ENCODE measurements at regions not wholly inside any gene's neighbourhood (a gene's known extent, or its start where the extent isn't known, plus 50 kb on each side); places are given as distances from the start of the nearest gene placed in this dataset.

DNA sequence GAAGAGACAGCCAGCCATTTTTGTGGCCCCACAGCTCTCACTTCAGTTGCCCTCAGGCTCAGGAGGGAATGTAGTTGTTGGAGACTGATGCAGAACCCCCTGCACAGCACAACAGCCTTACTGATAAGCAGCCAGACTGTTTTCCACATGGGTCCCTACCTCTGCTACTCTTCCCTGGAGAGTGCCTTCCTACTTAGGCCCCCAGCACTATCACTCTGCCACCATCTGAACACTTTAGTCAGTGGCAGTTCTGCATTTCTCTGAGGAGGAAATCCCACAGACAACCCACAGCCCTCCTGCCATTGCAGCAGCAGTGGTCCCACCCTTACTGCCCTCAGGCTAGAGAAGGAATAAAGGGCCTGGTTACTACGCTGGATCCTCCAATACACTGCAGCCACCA, 61.8 kb upstream of the PTPRD start:
- FAIRE-seq (no peak), DNase-seq (no peak)
- Histone ChIP-seq H3K4me3 (ENCODE audit: low read length in 3 of 3) (no peak overlapping the region), H3K36me3 (ENCODE audit: control insufficient read depth in 2 of 3, insufficient read depth in 3 of 3, low read length in 3 of 3) (no peaks in the 10 kb centered on the region), H3K27ac (ENCODE audit: low read depth in 2 of 2, low read length in 2 of 2) (no peak overlapping the region), H3K9ac (ENCODE audit: low read length in 3 of 3) (no peak overlapping the region), H3K9me3 (ENCODE audit: control insufficient read depth in 2 of 3, insufficient read depth in 1 of 3, low read length in 3 of 3) (no peaks in the 10 kb centered on the region), H3K27me3 (ENCODE audit: control insufficient read depth, insufficient read depth, low read length) (no peaks in the 10 kb centered on the region), H3K4me1 (ENCODE audit: control insufficient read depth in 2 of 3, insufficient read depth in 2 of 3, low read depth in 1 of 3, low read length in 3 of 3) (no peaks in the 10 kb centered on the region)
- intact Hi-C loops (cut with DNase I), result no loop called here
- TF ChIP-seq, protein P1, sequence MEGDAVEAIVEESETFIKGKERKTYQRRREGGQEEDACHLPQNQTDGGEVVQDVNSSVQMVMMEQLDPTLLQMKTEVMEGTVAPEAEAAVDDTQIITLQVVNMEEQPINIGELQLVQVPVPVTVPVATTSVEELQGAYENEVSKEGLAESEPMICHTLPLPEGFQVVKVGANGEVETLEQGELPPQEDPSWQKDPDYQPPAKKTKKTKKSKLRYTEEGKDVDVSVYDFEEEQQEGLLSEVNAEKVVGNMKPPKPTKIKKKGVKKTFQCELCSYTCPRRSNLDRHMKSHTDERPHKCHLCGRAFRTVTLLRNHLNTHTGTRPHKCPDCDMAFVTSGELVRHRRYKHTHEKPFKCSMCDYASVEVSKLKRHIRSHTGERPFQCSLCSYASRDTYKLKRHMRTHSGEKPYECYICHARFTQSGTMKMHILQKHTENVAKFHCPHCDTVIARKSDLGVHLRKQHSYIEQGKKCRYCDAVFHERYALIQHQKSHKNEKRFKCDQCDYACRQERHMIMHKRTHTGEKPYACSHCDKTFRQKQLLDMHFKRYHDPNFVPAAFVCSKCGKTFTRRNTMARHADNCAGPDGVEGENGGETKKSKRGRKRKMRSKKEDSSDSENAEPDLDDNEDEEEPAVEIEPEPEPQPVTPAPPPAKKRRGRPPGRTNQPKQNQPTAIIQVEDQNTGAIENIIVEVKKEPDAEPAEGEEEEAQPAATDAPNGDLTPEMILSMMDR (IDR thresholded peaks at IDR 0.05; ENCODE audit: borderline replicate concordance, extremely low read depth, insufficient read depth), result no peak

DNA sequence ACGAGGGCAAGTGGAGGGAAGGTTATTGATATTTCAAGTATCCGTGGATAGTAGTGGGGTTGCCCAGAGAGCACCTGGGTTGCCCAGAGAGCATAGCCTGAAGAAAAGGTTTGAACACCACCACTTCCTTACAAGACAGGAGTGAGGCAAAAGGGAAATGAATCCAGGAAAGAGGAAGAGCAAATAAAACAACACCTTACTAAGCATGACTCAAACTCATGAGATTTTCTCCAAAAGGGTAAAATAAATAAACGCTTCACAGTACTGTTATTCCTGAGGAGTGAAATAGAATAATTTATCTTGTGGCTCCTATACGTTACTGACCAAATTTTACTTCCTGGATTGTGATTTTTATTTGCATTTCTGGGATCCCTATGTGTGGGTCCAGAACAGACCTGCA, 65.2 kb upstream of the PTPRD start:
- TF ChIP-seq, protein P1 (IDR thresholded peaks at IDR 0.05; ENCODE audit: borderline replicate concordance, extremely low read depth, insufficient read depth), result no peak
- no peaks in the 10 kb centered on the region for H3K36me3 ChIP-seq (ENCODE audit: control insufficient read depth in 2 of 3, insufficient read depth in 3 of 3, low read length in 3 of 3)
- intact Hi-C loops (cut with DNase I), result no loop called here
- no peak overlapping the region for H3K4me3 ChIP-seq (ENCODE audit: low read length in 3 of 3)
- no peaks in the 10 kb centered on the region for H3K4me1 ChIP-seq (ENCODE audit: control insufficient read depth in 2 of 3, insufficient read depth in 2 of 3, low read depth in 1 of 3, low read length in 3 of 3)
- no peaks in the 10 kb centered on the region for H3K27me3 ChIP-seq (ENCODE audit: control insufficient read depth, insufficient read depth, low read length)
- no peaks in the 10 kb centered on the region for H3K9me3 ChIP-seq (ENCODE audit: control insufficient read depth in 2 of 3, insufficient read depth in 1 of 3, low read length in 3 of 3)
- FAIRE-seq (no peak), DNase-seq (no peak)
- H3K9ac ChIP-seq (ENCODE audit: low read length in 3 of 3), result no peak overlapping the region
- no peak overlapping the region for H3K27ac ChIP-seq (ENCODE audit: low read depth in 2 of 2, low read length in 2 of 2)

DNA sequence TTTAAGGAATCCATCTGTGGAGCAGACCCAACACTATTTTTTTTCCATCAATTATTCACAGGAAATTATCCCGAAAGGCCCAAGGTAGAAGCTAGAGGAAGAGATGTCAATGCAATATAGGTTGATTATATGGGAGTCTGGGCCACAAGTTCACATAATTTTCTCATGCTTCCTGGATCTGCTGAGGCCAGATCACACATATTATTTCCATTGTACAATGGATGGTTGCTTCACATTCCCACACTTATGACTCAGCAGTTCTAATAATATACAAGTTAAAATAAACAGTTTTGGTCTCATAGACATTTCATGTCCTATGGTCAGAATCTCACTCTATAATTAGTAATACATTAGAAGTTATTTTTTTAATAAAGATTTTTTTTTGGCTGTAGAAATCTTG, 66.0 kb upstream of the PTPRD start:
- Histone ChIP-seq H3K4me3 (ENCODE audit: low read length in 3 of 3) (no peak overlapping the region), H3K27ac (ENCODE audit: low read depth in 2 of 2, low read length in 2 of 2) (no peak overlapping the region), H3K9ac (ENCODE audit: low read length in 3 of 3) (no peak overlapping the region), H3K4me1 (ENCODE audit: control insufficient read depth in 2 of 3, insufficient read depth in 2 of 3, low read depth in 1 of 3, low read length in 3 of 3) (no peaks in the 10 kb centered on the region), H3K9me3 (ENCODE audit: control insufficient read depth in 2 of 3, insufficient read depth in 1 of 3, low read length in 3 of 3) (no peaks in the 10 kb centered on the region), H3K27me3 (ENCODE audit: control insufficient read depth, insufficient read depth, low read length) (no peaks in the 10 kb centered on the region), H3K36me3 (ENCODE audit: control insufficient read depth in 2 of 3, insufficient read depth in 3 of 3, low read length in 3 of 3) (no peaks in the 10 kb centered on the region)
- TF ChIP-seq, protein P1 (IDR thresholded peaks at IDR 0.05; ENCODE audit: borderline replicate concordance, extremely low read depth, insufficient read depth), result no peak
- intact Hi-C loops (cut with DNase I), result no loop called here
- no peak for FAIRE-seq
- DNase-seq, result no peak

DNA sequence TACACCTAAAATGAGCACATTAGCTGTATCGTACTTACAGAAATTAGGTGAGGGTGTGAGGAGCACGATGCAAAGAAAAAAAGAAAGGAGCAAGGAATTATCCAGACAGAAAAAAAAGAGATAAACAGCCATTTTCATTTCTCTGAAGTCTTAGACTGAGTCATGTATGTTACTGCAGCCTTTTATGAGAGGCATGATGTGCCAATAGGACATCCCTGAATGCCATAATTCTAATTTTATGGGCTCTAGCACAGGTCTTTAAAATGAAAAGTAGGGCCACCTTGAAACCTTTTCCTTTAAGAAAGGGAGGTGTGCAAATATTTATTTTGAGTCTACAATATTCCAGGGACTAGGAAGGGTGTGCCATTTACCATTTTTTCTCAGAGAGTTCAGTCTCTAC, 74.1 kb upstream of the PTPRD start:
- H3K36me3 ChIP-seq (ENCODE audit: control insufficient read depth in 2 of 3, insufficient read depth in 3 of 3, low read length in 3 of 3), result no peaks in the 10 kb centered on the region
- intact Hi-C loops (cut with DNase I), result no loop called here
- no peak overlapping the region for H3K4me3 ChIP-seq (ENCODE audit: low read length in 3 of 3)
- H3K27ac ChIP-seq (ENCODE audit: low read depth in 2 of 2, low read length in 2 of 2), result no peak overlapping the region
- DNase-seq (no peak), FAIRE-seq (no peak)
- TF ChIP-seq, protein P1 (IDR thresholded peaks at IDR 0.05; ENCODE audit: borderline replicate concordance, extremely low read depth, insufficient read depth), result no peak
- H3K9ac ChIP-seq (ENCODE audit: low read length in 3 of 3), result no peak overlapping the region
- H3K9me3 ChIP-seq (ENCODE audit: control insufficient read depth in 2 of 3, insufficient read depth in 1 of 3, low read length in 3 of 3), result no peaks in the 10 kb centered on the region
- H3K27me3 ChIP-seq (ENCODE audit: control insufficient read depth, insufficient read depth, low read length), result no peaks in the 10 kb centered on the region
- H3K4me1 ChIP-seq (ENCODE audit: control insufficient read depth in 2 of 3, insufficient read depth in 2 of 3, low read depth in 1 of 3, low read length in 3 of 3), result no peaks in the 10 kb centered on the region

Measured in kidney (tissue), 13 donors.